ENCODE measurements at regions not wholly inside any gene's neighbourhood (a gene's known extent, or its start where the extent isn't known, plus 50 kb on each side); places are given as distances from the start of the nearest gene placed in this dataset.

DNA sequence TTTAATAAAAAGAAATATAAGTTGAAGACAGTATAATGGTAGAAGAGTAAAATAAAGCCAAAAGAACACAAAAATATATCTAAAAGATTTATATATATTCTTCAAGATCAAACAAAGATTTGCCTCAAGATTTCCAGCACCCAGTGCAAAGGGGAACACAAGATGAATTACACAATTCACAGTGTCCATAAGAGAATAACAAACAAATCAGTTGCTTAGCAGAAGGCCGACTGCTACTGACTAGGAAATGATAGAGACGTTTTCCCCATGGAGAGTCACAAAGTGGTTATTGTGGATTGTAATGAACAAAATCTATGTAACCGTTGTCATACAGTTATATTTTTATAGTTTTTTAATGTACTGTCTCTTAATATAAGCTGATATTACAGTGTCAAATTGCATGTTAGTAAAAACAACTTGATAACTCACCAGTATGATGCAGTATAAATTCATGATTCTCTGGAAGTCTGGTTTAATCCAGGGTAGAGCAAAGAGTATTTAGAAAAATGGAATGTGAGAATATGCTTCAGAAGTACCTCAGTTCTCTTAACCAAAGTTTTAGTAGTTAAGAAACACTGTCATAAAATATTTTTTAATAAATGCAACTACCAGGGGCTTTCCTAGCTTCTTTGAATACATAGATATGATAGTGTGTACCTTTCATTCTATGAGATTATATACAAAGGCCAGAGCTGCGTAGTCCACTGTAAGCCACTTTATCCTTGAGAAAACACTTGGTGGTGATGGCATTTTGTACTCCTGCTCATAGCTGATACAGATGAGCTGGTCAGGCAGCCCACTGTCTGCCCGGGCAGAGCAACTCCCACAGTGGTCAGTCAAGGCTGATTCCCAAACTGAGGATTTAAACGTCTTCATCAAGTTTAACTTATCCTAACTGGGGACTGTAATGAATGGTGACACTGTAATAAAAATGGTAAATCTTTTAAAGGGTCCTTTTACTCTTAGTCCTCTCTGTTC, 180.5 kb upstream of the DTNA start (continued):
- TF ChIP-seq TCF12 (IDR thresholded peaks at IDR 0.05; ENCODE audit: low read depth, low read length) (no peak), GTF2F1 (IDR thresholded peaks at IDR 0.05; ENCODE audit: borderline replicate concordance, low read depth, low read length) (no peak), CHD2 (IDR thresholded peaks at IDR 0.05; ENCODE audit: low read length) (no peak)
